M059J (cell line): ENCODE measurements at regions not wholly inside any gene's neighbourhood (a gene's known extent, or its start where the extent isn't known, plus 50 kb on each side); places are given as distances from the start of the nearest gene placed in this dataset.
"Not testable (repeated sequence)": the region's sequence is repeated elsewhere in the genome, so short reads cannot be mapped to it uniquely, and the experiment has no call there.

ENCODE experiments used
- DNase-seq: peaks from one replicate; pipeline ENCODE4 v3.0.0-alpha.2; 2012; ENCODE audit warnings: low read depth

DNA sequence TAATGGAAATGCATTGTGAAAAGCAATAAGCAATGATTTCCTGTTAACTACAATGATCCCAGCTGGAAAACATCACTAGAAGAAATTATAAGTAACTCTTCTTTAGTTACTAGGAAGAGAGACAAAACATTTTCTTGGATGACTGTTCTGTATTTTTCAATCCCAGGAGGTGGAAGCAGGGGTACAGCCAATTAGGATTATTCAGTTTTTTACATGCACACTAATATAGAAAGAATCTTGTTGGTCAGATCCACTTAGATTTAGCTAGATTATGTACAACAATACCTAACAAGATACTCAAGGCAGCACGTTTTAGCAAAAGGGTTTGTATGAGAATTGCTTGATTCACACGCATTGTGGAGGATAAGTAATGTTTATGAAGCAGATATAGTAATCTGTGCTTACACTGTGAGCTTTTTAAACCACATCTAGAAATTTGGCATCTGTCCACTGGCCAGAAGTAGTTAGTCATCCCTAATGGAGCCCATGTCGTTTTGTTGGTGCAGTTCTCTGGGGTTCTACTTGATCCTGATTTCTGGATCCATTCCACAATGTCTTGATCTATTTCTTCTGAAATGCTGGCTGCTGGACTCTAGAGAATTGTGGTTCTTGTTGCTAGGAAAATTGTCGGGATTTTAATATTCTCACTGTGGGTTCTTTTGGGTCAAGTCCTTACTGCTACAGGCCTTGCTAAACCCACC, 199.7 kb downstream of the ADCYAP1 start:
- DNase-seq, result peak; percentile 89

DNA sequence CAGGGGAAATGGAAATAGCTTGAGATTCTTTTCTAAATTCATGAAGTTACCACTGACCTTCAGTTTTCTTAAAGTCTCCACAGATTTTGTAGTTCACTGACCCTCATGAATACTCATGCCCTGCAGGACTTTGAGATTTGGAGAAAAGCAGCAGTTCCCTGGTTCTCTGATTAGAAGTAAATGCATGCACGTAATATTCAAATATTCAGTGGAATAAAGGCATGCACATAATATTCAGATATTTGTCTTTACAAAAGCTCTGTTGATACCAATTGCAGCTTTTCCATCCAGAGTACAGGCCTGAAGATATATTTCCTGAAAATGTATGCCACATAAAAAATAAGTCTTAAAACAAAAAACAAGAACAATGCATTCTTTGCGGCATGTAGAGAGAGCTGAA, 219.8 kb downstream of the ADCYAP1 start:
- DNase-seq, result no peak

DNA sequence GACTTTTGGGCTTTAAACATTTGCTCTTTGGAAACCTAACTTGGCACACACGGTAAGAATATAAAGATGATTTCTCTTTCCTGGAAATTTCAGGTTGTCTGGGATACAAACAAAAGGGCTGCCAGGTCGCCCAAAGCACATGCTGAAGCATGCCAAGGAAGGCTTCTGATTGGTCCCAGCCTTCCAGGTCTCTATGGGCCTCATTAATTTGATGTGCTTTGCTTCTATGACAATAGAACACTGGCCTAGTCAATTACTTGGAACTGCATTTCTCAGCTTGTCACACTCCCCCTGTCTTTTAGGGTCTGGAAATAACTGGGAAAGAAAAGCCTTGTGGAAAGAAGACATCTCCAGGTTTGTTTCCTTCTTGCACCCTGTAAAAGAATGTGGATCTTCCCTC, 228.9 kb downstream of the ADCYAP1 start:
- no peak for DNase-seq

DNA sequence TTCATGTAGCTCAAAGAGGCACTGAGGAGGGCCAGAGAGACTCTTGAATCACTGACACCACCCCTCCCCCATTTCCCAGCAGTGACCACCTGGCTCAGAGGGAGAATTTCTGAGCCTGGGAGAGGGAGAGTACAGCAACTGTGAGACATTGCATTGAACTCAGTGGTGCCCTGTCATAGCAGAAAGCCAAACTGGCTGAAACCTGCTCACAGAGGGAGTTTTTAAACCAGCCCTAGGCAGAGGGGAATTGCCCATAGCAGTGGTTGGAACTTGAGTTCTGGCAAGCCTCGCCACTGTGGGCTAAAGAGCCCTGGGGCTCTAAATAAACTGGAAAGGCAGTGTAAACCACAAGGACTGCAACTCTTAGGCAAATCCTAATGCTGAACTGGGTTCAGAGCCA, 243.1 kb downstream of the ADCYAP1 start:
- DNase-seq, result peak; percentile 63

DNA sequence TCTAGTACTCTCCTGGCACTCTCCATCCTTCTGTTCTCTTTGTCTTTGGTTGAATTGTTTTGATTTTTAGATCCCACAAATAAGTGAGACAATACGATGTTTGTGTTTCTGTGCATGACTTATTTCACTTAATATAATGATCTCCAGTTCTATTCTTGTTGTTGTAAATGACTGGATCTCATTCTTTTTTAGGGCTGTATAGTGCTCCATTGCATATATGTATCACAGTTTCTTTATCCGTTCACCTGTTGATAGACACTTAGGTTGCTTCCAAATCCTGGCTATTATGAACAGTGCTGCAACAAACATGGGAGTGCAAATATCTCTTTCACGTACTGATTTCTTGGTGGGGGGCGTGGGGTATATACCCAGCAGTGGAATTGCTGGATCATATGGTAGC, 245.0 kb downstream of the ADCYAP1 start:
- DNase-seq, result no peak

DNA sequence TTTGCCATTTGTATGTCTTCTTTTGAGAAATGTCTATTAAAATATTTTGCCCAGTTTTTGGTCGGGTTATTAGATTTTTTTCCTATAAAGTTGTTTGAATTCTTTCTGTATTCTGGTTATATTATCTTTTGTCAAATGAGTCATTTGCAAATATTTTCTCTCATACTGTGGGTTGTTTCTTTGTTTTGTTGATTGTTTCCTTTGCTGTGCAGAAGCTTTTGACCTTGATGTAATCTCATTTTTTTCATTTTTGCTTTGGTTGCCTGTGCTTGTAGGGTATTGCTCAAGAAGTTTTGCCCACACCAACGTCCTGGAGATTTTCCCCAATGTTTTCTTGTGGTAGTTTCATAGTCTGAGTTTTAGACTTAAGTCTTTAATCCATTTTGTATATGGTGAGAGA, 245.7 kb downstream of the ADCYAP1 start:
- no peak for DNase-seq

DNA sequence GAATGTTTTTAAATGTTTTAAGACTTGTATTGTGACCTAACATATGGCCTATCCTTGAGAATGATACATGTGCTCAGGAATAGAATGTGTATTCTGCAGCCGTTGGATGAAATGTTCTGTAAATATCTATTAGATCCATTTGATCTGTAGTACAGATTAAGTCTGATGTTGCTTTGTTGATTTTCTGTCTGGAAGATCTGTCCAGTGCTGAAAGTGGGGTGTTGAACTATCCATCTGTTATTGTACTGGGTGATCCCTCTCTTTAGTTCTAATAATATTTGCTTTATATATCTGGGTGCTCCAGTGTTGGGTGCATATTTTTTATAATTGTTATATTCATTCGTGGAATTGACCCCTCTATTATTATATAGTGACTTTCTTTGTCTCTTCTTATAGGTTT, 248.3 kb downstream of the ADCYAP1 start:
- DNase-seq, result not testable (repeated sequence)

DNA sequence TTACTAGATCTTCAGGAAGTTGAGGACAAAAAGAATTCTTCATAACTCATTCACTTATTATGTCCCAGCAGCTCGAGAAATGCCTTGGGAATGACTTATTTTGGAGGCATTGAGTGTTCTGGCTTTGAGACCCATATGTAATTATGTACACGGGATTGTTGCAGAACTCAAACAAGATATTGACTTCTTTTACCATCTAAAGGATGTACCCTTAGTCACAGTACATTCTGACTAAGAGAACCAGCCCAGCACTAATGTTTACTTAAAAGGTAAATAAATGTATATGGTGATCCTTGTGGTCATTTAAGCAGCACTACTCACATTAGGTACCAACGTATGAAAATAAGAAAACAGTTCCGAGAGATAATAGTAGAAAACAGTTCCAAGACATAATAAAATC, 268.9 kb downstream of the ADCYAP1 start:
- no peak for DNase-seq

DNA sequence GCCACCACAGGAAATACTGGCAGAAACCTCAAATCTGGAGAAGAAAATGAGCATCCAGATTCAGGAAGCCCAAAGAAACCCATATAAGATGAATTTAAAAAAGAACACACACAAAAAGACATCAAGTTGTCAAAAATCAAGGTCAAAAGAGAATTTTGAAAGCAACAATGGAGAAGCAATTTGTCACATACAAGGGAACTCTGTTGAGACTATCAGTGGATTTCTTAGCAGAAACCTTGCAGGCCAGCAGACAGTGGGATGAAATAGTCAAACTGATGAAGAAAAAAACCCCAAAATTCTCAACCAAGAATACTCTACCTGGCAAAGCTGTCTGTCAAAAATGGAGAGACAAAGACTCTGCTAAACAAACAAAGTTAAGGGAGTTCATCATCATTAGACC, 272.6 kb downstream of the ADCYAP1 start:
- DNase-seq, result no peak

DNA sequence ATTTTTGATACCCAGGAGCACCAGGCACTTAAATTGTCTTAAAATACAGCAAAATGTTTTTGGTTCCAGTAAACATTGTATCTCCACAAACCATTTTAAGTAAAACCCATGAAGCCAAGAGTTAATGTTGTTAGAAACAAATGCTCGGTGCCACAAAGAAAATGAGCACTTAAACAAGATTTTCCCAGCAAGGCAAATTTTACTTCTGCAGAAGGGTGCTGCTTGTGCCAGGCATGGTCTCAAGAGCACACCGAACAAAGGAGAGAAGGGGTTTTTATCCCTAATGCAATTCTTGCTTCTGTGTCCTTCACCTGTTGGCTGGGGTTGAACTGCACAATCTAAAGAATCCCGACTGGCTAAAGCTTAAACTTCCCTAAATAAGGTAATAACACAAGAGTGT, 286.7 kb downstream of the ADCYAP1 start:
- DNase-seq, result no peak

DNA sequence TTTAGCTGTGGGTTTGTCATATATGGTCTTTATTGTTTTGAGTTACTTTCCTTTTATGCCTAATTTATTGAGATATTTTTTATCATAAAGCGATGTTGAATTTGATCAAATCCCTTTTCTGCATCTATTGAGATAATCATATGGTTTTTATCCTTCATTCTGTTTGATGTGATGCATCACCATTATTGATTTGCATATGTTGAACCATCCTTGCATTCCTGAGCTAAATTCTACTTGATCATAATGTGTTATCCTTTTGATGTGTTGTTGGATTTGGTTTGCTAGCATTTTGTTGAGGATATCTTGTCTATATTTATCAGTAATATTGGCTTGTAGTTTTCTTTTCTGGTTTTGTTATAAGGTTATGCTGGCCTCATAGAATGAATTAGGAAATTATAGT, 308.5 kb downstream of the ADCYAP1 start:
- no peak for DNase-seq

DNA sequence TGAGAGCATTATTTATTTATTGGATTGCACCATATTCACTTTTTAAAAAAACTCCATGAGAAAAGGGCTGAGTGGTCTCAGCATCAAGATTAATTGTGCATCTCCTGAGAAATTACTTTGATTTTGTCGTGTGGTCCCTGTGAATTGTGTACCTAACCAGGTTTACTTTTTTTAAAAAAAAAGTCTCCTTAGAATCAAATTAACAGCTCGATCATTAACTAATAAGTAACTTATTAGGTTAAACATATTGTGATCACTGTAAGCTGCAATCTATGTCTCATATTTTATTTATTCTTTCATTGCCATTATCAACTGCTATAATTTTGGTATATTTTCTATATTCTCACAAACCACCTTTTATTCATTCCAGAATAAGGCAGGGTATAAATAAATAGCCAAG, 318.2 kb downstream of the ADCYAP1 start:
- DNase-seq, result no peak

DNA sequence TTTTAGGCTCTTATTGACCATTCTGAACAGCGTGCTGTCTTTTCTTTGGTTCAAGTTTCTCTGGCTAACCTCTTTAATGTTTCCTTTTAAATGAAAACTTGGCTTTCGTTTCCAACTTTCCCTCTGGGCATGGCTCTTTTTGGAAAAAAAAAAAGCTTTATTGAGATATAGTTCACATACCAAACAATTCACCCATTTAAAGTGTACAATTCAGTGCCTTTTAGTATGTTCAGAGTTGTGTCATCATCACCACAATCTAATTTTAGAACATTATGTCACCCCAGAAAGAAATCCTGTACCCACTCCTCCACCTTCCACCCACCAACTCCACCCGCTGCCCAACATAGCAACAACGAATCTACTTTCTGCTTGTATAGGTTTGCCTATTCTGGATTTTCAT, 322.4 kb downstream of the ADCYAP1 start:
- peak; percentile 15 for DNase-seq

DNA sequence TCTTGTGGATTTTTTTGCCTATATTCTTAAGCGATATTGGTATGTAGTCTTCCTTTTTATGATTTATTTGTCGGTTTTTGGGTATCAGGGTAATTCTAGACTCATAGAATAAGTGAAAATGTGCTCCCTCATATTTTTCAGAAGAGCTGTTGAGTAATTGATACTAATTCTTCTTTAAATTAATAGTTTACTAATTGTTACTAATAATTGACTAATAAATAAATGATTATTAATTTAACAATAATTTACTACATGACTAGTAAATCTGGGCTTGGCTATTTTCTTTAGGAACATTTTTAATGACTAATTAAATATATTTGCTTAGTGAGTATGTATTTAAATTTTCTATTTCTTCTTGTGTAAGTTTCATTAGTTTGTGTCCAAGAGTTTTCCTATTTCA, 325.0 kb downstream of the ADCYAP1 start:
- DNase-seq, result no peak

DNA sequence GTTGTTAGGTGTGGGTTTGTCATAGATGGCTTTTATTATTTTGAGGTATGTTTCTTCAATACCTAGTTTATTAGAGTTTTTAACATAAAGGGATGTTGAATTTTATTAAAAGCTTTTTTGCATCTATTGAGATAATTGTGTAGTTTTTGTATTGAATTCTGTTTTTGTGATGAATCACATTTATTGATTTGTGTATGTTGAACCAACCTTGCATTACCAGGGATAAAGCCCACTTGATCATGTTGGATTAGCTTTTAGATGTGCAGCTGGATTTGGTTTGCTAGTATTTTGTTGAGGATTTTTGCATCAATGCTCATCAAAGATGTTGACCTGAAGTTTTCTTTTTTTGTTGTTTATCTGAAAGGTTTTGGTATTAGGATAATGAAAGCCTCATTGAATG, 328.2 kb downstream of the ADCYAP1 start:
- no peak for DNase-seq

DNA sequence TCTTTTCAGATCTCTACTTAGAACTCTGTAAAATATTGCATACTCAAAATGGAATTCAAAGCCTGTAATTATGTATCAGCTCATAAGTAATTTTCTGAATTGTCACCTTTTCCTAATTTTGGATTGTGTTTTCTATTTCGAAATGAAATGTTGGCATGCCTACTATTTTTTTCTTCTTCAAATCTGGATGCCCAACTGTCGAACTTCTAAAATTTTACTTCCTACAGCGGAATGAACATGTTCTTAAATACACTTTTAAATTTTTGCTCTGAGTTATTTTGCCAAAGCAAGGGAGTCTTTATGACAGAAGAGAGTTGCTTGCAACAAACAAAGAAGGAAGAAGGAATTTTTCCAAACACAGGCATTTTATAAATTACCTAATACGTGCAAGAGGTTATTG, 336.0 kb downstream of the ADCYAP1 start:
- no peak for DNase-seq

DNA sequence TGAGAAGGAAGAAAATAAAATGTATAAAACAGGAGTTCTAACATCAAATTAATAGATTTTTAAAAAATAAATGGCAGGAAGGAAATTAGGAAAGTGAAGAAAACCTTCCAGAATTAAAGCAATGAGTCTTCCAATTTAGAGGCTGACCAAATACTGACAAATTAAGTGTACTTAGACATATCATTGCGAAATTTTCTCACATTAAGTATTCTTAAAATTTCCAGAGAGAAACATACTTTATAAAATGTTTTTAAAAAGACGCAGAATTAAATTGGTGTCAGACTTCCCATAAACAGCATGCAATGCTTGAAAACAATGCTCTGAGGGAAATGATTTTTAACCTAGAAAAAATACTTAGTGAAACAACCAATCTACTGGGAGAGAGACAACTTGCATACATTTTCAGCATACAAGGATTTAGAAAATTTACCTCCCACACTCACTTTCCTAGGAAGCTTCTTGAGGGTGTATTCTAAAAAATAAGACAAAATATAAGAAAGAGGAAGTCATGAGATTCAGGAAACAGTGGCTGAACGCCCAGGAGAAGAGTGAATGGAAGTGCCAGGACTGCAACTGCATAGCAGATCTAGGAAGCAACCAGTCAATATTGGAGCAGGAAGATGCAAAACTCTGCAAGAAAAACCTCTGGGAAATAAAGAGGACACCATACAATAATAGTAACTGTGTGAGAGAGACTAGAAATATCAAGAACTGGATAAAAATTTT, 339.9 kb downstream of the ADCYAP1 start:
- no peak for DNase-seq

DNA sequence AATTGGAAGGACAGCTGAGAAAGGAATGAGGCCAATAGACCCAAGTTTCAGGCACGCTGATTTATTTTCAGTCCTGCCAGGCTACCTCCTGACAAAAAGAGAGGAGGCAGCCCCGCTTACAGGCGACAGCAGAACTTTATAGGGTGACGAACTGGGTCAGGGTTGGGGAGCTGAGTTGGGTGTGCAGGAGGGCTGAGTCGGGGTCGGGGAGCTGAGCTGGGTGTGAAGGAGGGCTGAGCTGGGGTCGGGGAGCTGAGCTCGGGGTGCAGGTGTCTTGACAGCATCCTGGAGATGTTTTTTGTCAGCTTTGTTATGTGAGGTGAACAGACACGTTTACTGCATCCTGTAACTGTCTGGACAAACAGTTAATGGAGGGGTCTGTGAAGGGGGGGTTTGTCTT, 342.2 kb downstream of the ADCYAP1 start:
- no peak for DNase-seq

DNA sequence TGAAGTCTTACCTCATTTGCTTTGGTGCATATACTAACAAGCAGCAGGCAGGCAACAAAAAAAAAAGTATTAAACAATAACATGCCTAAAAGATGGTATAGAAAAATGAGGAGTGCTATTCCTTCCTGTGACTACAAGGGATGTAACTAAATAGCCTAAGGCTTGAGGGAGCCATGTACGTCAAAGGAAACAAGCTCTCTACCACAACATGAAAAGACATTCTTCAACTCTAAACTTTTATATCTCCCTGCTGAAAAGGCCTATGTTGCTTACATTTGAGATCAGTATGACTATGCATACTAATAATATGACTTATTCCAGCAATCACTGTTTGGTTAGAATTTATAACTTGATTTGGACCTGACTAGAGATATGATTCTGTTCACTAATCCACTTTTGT, 347.9 kb downstream of the ADCYAP1 start:
- no peak for DNase-seq

DNA sequence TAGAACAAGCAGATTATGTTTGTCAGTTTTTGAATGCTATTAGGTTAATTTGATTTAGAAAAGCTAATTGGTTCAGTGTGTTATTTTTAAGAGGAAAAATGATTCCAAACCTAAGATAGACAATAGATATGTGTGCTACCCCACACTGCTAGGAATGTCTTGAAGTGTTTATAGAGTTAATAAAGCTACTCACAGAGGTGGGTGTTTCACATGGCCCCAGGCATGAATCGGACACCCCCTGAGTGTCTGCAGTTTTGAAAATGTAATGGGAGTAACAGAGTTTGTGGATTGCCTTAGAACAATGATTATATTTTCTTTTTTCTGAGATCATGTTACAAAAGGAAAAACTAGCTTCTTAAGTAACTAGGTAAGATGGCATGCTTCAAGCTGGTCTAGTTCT, 348.3 kb downstream of the ADCYAP1 start:
- DNase-seq, result no peak

DNA sequence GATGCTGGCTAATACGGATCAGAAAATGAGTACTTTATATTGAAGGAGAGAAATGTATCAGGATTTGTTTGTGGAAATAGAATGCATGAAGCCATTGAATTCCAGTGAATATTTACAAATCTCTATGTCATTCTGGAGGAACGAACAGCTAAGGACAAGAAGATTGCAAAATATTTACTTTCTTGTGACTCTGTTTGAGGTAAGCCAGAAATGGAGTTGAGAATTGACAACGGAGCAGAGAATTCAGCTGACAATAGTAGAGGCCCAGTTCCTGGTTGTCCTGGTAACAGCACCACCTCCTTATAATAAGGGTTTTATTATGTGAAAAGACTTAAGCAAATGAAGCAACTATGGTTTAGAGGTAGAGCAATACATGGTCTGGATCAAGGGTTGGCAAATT, 349.2 kb downstream of the ADCYAP1 start:
- DNase-seq, result no peak

DNA sequence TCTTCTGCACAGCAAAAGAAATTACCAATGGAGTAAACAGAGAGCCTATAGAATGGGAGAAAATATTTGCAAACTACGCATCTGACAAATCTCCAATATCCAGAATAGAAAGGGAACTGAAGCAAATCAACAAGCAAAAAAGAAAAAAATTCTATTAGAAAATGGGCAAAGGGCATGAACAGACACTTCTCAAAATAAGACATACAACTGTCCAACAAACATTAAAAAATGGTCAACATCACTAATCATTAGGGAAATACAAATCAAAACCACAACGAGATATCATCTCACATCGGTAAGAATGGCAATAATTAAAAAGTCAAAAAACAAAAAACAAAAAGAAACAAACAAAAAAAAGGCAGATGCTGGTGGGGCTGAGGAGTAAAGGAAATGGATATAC, 356.4 kb downstream of the ADCYAP1 start:
- no peak for DNase-seq

DNA sequence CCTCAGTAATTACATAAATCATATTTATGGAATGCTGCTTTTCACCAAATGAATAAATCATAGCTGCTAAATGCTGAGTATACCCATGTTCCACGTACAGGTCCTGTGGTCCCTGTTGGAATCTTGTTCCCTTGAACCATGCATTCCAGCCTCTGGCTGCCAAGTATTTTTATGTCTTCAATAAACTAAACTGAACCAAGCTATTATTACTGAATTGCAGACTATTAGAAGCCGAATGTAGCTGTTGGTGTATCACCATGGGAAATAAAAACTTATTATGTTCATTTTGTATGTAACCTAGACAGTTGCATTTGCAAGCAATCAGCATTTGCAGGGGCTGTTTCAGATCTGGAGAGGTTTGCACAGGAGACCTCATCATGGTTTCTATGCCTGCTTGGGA, 362.4 kb downstream of the ADCYAP1 start:
- DNase-seq, result no peak

DNA sequence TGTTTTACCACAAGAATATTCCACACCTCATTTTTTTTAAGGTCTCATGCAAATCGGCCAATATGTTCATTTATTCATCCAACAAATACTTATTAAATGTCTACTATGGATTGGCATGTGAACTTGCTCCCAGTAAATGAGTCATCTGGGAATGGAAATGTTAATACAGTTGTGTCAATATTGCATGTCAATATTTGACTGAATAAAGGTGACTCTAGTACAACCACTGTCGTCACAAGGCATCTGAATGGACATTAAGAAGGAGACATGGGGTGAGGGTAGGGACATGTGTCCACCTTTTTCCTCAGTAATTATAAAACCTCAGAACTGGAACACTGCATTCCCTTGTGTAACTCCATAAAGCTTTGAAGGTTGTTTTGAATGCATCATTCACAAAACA, 365.4 kb downstream of the ADCYAP1 start:
- no peak for DNase-seq
